ENCODE measurements at regions not wholly inside any gene's neighbourhood (a gene's known extent, or its start where the extent isn't known, plus 50 kb on each side); places are given as distances from the start of the nearest gene placed in this dataset.
A peak's percentile ranks its signal among the peaks of the same experiment; 100 is the strongest.

DNA sequence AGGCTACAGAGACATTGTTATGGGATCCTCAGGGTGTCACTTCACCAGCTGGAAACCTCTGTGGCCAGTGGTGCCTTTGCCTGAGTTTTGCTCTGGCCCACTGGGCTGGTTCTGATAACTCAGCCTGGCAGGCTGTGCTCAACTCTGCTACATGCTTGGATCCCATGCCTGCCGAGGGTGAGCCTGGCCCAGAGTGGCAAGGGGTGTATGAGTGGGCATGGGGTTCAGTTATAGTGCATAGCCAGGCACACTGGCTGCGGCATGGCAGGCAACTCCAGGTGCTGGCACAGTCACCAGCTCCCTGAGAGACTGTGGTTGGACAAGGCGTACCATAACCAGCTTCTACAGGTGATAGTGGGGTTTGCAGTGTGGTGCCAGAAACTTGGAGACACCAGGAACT, 107.0 kb upstream of the PCDH15 start:
- Histone ChIP-seq H3K4me1 (ENCODE audit: control insufficient read depth in 2 of 3, insufficient read depth in 2 of 3, low read depth in 1 of 3, low read length in 3 of 3) (no peaks in the 10 kb centered on the region), H3K9ac (ENCODE audit: low read length in 3 of 3) (no peak overlapping the region), H3K27me3 (ENCODE audit: control insufficient read depth, insufficient read depth, low read length) (no peaks in the 10 kb centered on the region), H3K36me3 (ENCODE audit: control insufficient read depth in 2 of 3, insufficient read depth in 3 of 3, low read length in 3 of 3) (no peaks in the 10 kb centered on the region), H3K4me3 (ENCODE audit: low read length in 3 of 3) (no peak overlapping the region), H3K27ac (ENCODE audit: low read depth in 2 of 2, low read length in 2 of 2) (no peak overlapping the region), H3K9me3 (ENCODE audit: control insufficient read depth in 2 of 3, insufficient read depth in 1 of 3, low read length in 3 of 3) (no peaks in the 10 kb centered on the region)
- TF ChIP-seq CTCF (IDR thresholded peaks at IDR 0.05; ENCODE audit: borderline replicate concordance, extremely low read depth, insufficient read depth), result no peak
- FAIRE-seq (no peak), DNase-seq (peak in 1 of 5 donors; percentile 46)
- intact Hi-C loops (cut with DNase I), result no loop called here

DNA sequence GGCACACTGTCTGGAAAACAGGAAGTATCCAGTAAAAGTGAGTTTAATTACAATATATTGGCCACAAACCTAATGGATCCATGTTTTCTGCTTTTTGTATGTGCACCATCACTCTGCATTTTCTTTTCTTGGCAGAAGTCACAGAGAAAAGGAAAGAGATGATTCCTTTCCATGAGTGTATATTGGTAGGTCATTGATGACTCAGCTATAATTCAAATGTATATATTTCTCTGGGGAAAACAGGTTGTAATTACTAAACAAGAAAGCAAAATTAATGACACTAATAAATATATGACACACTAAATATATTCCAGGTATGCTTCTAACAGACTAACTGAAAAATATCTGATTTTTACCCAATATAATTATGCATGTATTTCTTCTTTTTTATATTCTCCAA, 105.9 kb upstream of the PCDH15 start:
- H3K27me3 ChIP-seq (ENCODE audit: control insufficient read depth, insufficient read depth, low read length), result no peaks in the 10 kb centered on the region
- DNase-seq, result no peak
- H3K4me1 ChIP-seq (ENCODE audit: control insufficient read depth in 2 of 3, insufficient read depth in 2 of 3, low read depth in 1 of 3, low read length in 3 of 3), result no peaks in the 10 kb centered on the region
- intact Hi-C loops (cut with DNase I), result no loop called here
- no peak overlapping the region for H3K4me3 ChIP-seq (ENCODE audit: low read length in 3 of 3)
- FAIRE-seq, result no peak
- H3K36me3 ChIP-seq (ENCODE audit: control insufficient read depth in 2 of 3, insufficient read depth in 3 of 3, low read length in 3 of 3), result no peaks in the 10 kb centered on the region
- no peaks in the 10 kb centered on the region for H3K9me3 ChIP-seq (ENCODE audit: control insufficient read depth in 2 of 3, insufficient read depth in 1 of 3, low read length in 3 of 3)
- TF ChIP-seq CTCF (IDR thresholded peaks at IDR 0.05; ENCODE audit: borderline replicate concordance, extremely low read depth, insufficient read depth), result no peak
- no peak overlapping the region for H3K27ac ChIP-seq (ENCODE audit: low read depth in 2 of 2, low read length in 2 of 2)
- no peak overlapping the region for H3K9ac ChIP-seq (ENCODE audit: low read length in 3 of 3)

GRCh38 chr10:54905578-54906192, 104.7 kb upstream of the PCDH15 start:
- Histone ChIP-seq H3K36me3 (ENCODE audit: control insufficient read depth in 2 of 3, insufficient read depth in 3 of 3, low read length in 3 of 3) (no peaks in the 10 kb centered on the region), H3K4me3 (ENCODE audit: low read length in 3 of 3) (no peak overlapping the region), H3K9ac (ENCODE audit: low read length in 3 of 3) (no peak overlapping the region), H3K27me3 (ENCODE audit: control insufficient read depth, insufficient read depth, low read length) (no peaks in the 10 kb centered on the region), H3K4me1 (ENCODE audit: control insufficient read depth in 2 of 3, insufficient read depth in 2 of 3, low read depth in 1 of 3, low read length in 3 of 3) (no peaks in the 10 kb centered on the region), H3K27ac (ENCODE audit: low read depth in 2 of 2, low read length in 2 of 2) (no peak overlapping the region), H3K9me3 (ENCODE audit: control insufficient read depth in 2 of 3, insufficient read depth in 1 of 3, low read length in 3 of 3) (no peaks in the 10 kb centered on the region)
- TF ChIP-seq CTCF (IDR thresholded peaks at IDR 0.05; ENCODE audit: borderline replicate concordance, extremely low read depth, insufficient read depth), result no peak
- DNase-seq, result no peak
- no peak for FAIRE-seq
- intact Hi-C loops (cut with DNase I), result no loop called here

GRCh38 chr10:54904833-54905232, 103.8 kb upstream of the PCDH15 start:
- Histone ChIP-seq H3K27me3 (ENCODE audit: control insufficient read depth, insufficient read depth, low read length) (no peaks in the 10 kb centered on the region), H3K4me3 (ENCODE audit: low read length in 3 of 3) (no peak overlapping the region), H3K27ac (ENCODE audit: low read depth in 2 of 2, low read length in 2 of 2) (no peak overlapping the region), H3K9me3 (ENCODE audit: control insufficient read depth in 2 of 3, insufficient read depth in 1 of 3, low read length in 3 of 3) (no peaks in the 10 kb centered on the region), H3K36me3 (ENCODE audit: control insufficient read depth in 2 of 3, insufficient read depth in 3 of 3, low read length in 3 of 3) (no peaks in the 10 kb centered on the region), H3K9ac (ENCODE audit: low read length in 3 of 3) (no peak overlapping the region), H3K4me1 (ENCODE audit: control insufficient read depth in 2 of 3, insufficient read depth in 2 of 3, low read depth in 1 of 3, low read length in 3 of 3) (no peaks in the 10 kb centered on the region)
- no peak for FAIRE-seq
- TF ChIP-seq CTCF (IDR thresholded peaks at IDR 0.05; ENCODE audit: borderline replicate concordance, extremely low read depth, insufficient read depth), result no peak
- DNase-seq, result no peak
- intact Hi-C loops (cut with DNase I), result no loop called here

Measured in kidney (tissue), 13 donors.